ENCODE measurements at regions not wholly inside any gene's neighbourhood (a gene's known extent, or its start where the extent isn't known, plus 50 kb on each side); places are given as distances from the start of the nearest gene placed in this dataset.

DNA sequence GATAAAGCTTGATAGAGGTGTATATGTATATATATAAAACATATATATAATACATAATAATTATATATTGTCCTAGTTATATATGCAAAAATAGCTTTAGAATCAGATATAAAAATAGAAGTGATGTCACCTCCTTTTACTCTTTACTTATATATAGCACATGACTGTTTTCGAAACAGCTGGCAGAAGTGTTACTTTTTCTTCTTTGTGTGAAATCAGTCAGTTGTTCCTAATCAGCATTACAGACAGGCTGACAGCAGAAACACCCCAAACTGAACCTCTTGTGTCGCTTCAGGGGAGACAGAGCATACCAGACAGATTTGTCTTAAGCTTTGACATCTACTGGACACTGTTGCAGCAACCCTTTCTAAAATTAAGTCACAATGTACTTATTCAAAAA, 684.9 kb upstream of the CELF2 start:
- no peak for FAIRE-seq
- no peaks in the 10 kb centered on the region for H3K27me3 ChIP-seq
- ATAC-seq = no peak
- no peaks in the 10 kb centered on the region for H3K9me3 ChIP-seq
- no peaks in the 10 kb centered on the region for H3K36me3 ChIP-seq
- H3K4me1 ChIP-seq = no peaks in the 10 kb centered on the region
- TF ChIP-seq, protein P1, sequence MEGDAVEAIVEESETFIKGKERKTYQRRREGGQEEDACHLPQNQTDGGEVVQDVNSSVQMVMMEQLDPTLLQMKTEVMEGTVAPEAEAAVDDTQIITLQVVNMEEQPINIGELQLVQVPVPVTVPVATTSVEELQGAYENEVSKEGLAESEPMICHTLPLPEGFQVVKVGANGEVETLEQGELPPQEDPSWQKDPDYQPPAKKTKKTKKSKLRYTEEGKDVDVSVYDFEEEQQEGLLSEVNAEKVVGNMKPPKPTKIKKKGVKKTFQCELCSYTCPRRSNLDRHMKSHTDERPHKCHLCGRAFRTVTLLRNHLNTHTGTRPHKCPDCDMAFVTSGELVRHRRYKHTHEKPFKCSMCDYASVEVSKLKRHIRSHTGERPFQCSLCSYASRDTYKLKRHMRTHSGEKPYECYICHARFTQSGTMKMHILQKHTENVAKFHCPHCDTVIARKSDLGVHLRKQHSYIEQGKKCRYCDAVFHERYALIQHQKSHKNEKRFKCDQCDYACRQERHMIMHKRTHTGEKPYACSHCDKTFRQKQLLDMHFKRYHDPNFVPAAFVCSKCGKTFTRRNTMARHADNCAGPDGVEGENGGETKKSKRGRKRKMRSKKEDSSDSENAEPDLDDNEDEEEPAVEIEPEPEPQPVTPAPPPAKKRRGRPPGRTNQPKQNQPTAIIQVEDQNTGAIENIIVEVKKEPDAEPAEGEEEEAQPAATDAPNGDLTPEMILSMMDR (IDR thresholded peaks at IDR 0.05) = no peak
- no peak for DNase-seq
- no peak overlapping the region for H3K27ac ChIP-seq
- H3K4me3 ChIP-seq = no peak overlapping the region
- 52 to 55% methylated on average over 2 of the region's 2 CpGs for WGBS, 2 donors
- intact Hi-C loops (cut with DNase I) = no loop called here

DNA sequence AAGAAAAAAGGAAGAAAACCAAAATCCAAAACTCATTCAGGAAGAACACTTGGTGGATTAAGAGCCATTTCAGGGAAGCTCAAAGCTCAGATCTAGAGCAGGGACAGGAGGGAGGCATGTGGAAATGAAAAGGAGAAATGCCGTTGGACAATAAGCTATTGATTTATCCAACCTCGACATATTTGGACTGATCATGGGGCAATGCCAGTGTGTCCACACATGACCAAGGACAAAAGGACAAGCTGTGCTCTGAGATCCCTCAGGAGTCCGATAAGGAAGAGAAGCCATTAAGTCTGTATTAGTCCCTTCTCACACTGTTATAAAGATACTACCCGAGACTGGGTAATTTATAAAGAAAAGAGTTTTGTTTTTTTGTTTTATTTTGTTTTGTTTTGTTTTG, 684.0 kb upstream of the CELF2 start:
- Histone ChIP-seq H3K27ac (no peak overlapping the region), H3K4me1 (no peaks in the 10 kb centered on the region), H3K36me3 (no peaks in the 10 kb centered on the region), H3K9me3 (no peaks in the 10 kb centered on the region), H3K27me3 (no peaks in the 10 kb centered on the region), H3K4me3 (no peak overlapping the region)
- intact Hi-C loops (cut with DNase I) = no loop called here
- 46 to 65% methylated on average over 4 of the region's 4 CpGs for WGBS, 2 donors
- ATAC-seq (no peak), FAIRE-seq (no peak), DNase-seq (no peak)
- TF ChIP-seq, protein P1 (IDR thresholded peaks at IDR 0.05) = no peak

DNA sequence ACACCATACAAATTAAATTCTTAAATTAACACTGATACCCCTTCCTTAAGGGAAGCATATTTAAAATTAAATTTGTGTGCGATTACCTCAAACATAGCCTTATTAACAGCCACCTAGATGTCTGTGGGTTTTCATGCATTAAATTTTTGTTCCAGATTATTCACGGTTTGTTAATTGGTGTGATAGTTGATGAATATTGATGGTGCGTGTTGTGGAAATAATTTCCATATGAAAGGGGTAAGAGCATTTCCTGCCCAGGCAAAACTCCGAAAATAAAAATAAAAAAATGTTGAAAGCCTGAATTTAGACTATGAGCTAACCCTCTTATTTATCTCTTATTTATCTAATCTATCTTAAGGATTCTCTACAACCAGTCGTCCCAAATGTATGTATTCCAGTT, 679.3 kb upstream of the CELF2 start:
- ATAC-seq (no peak), FAIRE-seq (no peak), DNase-seq (no peak)
- intact Hi-C loops (cut with DNase I) = no loop called here
- no peaks in the 10 kb centered on the region for H3K4me1 ChIP-seq
- no peak overlapping the region for H3K27ac ChIP-seq
- TF ChIP-seq, protein P1 (IDR thresholded peaks at IDR 0.05) = no peak
- no peaks in the 10 kb centered on the region for H3K9me3 ChIP-seq
- no peak overlapping the region for H3K4me3 ChIP-seq
- 62 to 68% methylated on average over 5 of the region's 5 CpGs for WGBS, 2 donors
- H3K27me3 ChIP-seq = no peaks in the 10 kb centered on the region
- no peaks in the 10 kb centered on the region for H3K36me3 ChIP-seq

DNA sequence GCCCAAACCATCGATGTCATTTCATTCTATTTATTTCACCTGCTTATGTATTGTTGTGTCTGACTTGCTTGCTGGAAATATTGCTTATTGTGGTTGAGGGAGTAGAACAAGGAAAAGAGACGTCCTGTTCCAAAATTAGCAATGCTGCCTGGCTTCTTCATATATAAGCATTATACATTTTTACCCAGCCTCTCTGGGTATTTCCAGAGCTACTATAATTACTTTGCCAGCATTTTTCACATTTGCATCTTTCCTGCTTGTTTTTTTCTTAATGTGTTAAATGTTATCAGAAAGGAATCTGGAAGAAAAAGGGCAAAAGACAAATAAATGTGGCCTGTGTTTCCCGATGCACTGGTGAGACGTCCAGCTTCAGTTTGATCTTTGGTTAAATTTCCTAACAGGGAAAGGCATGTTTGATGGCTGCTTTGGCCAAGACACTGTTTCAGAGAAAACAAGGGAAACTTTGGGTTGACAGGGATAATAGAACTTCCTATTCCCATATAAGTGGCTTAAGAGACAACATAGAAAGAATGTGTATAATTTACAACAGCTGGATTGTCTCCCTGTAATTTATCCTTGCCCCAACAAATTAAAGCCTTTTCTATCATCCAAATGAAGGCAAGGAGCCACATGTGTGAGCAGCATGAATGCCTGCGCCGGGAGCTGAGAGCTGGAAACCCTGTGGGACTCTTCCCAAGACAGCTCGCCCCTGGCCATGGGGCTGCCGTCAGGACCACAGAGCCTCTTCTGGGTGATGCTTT, 671.1 kb upstream of the CELF2 start:
- Histone ChIP-seq H3K4me3 (no peak overlapping the region), H3K27ac (no peak overlapping the region), H3K27me3 (no peaks in the 10 kb centered on the region), H3K4me1 (no peaks in the 10 kb centered on the region), H3K9me3 (no peaks in the 10 kb centered on the region), H3K36me3 (no peaks in the 10 kb centered on the region)
- intact Hi-C loops (cut with DNase I) = no loop called here
- TF ChIP-seq, protein P1 (IDR thresholded peaks at IDR 0.05) = no peak
- WGBS, 2 donors = 41 to 54% methylated on average over 8 of the region's 8 CpGs
- ATAC-seq = no peak
- no peak for DNase-seq
- FAIRE-seq = no peak

DNA sequence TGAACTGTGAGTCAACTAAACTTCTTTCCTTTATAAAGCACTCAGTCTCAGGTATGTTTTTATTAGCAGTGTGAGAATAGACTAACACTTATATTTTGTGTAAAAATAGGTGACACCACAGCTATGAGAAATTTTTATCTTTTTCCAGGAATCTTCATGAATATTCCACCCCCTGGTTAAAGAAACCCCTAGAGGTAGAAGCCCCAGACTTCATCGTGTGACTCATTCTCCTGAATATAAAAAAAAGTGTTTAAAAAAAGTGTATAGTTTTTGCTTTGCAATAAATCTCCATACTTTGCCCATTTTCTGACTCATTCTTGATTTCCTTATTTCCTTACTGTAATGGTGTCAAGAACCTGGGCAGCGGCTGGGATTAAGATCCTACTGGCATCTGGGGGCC, 667.6 kb upstream of the CELF2 start:
- TF ChIP-seq, protein P1 (IDR thresholded peaks at IDR 0.05) = no peak
- H3K9me3 ChIP-seq = no peaks in the 10 kb centered on the region
- no peak overlapping the region for H3K4me3 ChIP-seq
- intact Hi-C loops (cut with DNase I) = no loop called here
- WGBS, 2 donors = 63 to 70% methylated on average over 2 of the region's 2 CpGs
- FAIRE-seq = no peak
- no peak overlapping the region for H3K27ac ChIP-seq
- H3K27me3 ChIP-seq = no peaks in the 10 kb centered on the region
- no peaks in the 10 kb centered on the region for H3K36me3 ChIP-seq
- no peak for DNase-seq
- H3K4me1 ChIP-seq = no peaks in the 10 kb centered on the region
- ATAC-seq = no peak
